ENCODE measurements at regions not wholly inside any gene's neighbourhood (a gene's known extent, or its start where the extent isn't known, plus 50 kb on each side); places are given as distances from the start of the nearest gene placed in this dataset.

GRCh38 chr4:11268149-11268548 lies 160.5 kb downstream of the HS3ST1 start:
- DNase-seq (ENCODE audit: low spot score) = no peak

DNA sequence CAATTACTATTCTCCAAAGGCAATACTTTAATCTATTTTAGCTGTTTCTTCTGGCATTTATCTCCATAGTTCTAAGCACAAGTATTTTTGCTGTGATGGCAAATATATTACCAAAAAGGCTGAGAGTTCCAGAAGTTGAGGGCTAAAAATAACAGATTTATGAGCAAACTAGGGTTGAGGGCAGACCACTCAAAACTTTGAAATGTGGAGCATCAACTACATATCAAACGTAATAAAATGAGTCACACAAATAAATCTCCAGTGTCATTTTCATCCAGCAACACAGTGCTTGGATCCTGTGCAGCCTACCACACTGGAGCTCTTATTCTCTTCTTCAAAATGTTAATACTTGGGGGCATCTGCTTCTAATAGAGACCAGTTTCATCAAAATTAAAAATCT lies 163.9 kb downstream of the HS3ST1 start:
- DNase-seq (ENCODE audit: low spot score) = no peak

GRCh38 chr4:11264346-11264745 lies 164.3 kb downstream of the HS3ST1 start:
- no peak for DNase-seq (ENCODE audit: low spot score)

- peak; percentile 15 for DNase-seq (ENCODE audit: low spot score)
These were observed 165.5 kb downstream of the HS3ST1 start for GRCh38 chr4:11263208-11263607.

GRCh38 chr4:11261066-11261850 lies 167.4 kb downstream of the HS3ST1 start:
- DNase-seq (ENCODE audit: low spot score) = no peak

DNA sequence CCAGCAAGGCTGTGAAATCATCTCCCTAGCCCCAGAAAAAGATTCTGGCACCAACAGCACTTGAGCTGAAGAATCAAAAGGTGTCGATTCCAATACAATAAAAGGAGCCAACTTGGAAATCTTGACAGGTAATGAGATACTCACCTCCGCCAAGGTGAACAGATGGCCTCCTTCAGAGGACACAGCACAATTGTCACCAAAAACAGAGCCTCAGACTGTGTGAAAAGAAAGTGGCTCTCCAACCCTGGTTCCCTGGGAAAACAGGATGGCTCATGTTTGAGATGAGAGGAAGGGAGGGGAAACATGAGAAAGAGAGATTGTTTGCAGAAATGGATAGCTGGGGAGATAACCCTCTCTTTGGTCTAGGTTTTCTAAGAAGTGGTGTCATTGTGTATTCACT lies 168.9 kb downstream of the HS3ST1 start:
- no peak for DNase-seq (ENCODE audit: low spot score)

GRCh38 chr4:11252149-11252548 lies 176.5 kb downstream of the HS3ST1 start:
- DNase-seq (ENCODE audit: low spot score) = no peak

DNA sequence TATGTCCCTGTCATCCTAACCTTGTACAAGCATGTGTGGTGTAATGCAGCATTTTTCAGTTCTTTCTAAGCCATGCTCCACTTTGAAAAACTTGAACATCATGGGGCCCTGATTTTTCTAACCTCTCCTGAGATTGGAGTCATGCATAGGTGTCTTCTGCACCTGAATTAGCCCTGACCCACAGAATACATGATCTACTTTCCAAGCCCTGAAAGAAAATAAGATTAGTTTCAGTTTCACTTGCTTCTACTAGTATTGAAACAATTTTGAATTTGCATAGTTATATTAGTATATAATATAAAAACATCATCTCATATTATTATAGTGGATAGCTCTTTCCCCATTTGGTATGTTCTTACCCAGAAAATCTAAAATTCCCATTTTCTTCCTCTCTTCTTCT lies 178.2 kb downstream of the HS3ST1 start:
- no peak for DNase-seq (ENCODE audit: low spot score)

DNA sequence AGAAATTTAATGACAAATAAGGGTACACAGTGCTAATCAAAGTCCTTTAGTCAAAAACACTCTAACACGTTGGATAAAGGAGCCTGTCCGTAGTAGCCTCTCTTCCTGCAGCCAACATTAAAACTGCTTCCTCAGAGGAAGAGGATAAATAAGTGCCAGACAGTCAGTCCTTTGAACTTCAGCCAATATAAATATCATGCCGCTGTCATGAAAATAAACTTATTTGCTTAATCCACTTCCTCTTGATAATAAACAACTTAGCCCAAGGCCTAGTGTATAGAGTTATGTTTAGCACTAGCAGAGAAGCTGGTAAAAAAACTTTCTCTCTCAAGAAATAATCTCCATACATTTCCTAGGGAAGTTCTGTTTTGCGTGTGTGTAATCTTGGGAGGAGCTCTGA lies 196.7 kb downstream of the HS3ST1 start:
- DNase-seq (ENCODE audit: low spot score) = no peak

DNA sequence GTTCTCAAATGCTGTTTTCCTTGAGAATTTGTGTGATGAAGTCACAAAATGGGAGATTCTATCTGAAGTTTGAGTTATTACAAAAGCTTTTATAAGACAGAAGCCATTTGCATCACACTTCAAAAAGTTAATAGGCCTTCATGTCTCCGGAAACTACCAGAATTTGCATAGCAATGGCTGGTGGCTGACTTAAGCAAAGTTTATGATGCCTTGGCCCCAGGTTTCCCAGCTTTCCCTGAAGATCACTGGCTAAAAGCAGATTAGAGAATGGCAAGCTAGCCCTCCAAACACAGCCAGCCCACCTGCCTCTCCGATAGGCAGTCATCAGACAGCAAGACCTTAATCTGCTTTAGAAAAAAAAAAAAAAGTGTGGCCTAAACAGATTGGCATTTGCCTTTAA lies 197.8 kb downstream of the HS3ST1 start:
- no peak for DNase-seq (ENCODE audit: low spot score)

DNA sequence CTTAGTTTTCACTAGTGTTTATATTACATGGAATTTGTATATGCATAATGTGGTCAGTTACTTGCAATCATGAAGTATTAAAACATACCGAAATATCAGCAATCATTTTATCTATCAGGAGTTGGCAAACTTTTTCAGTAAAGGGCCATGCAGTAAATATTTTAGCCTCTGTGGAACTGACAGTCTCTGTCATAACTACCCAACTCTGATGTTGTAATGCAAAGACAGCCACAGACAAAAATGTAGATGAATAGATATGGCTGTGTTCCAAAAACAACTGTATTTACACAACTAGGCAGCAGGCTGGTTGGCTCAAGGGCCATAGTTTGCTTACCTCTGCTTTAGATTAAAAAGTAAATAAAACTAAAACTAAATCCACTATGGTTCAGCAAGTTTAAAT lies 200.2 kb downstream of the HS3ST1 start:
- no peak for DNase-seq (ENCODE audit: low spot score)

- no peak for DNase-seq (ENCODE audit: low spot score)
These were observed 205.4 kb downstream of the HS3ST1 start for GRCh38 chr4:11223311-11223710.

DNA sequence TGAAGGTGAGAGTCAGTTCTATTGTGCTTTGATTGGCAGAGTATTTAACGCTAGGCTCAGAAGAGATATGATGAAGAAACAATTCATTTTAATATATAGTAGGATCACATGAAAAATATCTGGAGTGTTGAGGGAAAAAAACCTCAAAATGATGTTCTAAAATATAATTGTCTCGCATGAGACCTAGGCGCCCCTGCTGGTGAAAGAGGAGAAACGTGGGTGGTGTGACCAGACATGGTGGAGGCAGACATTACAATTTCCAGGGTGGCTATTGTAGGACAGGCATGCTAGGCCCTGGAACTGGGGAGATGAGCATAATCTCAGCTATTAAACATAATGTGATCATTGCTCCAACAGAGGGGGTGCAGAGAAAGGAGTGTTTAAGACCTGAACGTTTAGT lies 210.0 kb downstream of the HS3ST1 start:
- no peak for DNase-seq (ENCODE audit: low spot score)

GRCh38 chr4:11216520-11216919 lies 212.2 kb downstream of the HS3ST1 start:
- DNase-seq (ENCODE audit: low spot score) = no peak

GRCh38 chr4:11214281-11214680 lies 214.4 kb downstream of the HS3ST1 start:
- DNase-seq (ENCODE audit: low spot score) = no peak

GRCh38 chr4:11209826-11210225 lies 218.9 kb downstream of the HS3ST1 start:
- no peak for DNase-seq (ENCODE audit: low spot score)

GRCh38 chr4:11201256-11201655 lies 227.4 kb downstream of the HS3ST1 start:
- no peak for DNase-seq (ENCODE audit: low spot score)

DNA sequence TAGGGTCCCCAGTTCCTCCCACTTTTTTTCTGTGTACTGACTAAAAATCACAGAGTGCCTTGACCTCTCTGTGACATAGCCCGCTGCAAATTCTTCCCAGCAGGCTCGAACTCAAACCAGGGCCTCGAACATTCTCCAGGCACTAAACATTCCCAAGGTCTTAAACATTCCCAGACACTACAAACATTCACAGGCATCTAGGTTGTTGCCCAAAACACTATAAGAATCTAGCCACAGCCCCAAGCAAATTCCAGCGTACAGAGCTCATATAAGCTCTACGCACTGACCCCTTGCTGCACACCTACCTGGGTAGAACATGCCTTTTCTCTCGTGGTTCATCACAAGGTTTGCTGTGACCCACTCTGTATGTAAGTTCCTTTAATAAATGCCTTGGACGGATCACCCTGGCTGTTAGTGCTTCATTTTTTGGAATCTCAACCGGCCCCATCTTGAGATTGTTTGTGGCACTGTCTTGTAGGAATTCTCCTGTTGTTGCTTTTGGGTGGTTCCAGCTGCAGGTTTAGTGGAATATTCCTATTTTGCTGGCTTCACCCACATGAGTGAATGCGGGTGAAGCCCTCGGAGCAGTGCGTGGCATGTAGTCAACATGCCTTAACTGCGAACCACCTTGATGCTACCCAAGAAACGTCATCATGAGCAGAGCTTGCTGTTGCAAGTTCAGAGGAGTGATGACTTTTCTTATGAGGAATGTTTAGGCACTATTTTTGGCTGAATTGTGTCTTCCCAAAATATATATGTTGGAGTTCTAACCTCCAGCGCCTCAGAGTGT lies 230.0 kb downstream of the HS3ST1 start:
- no peak for DNase-seq (ENCODE audit: low spot score)

DNA sequence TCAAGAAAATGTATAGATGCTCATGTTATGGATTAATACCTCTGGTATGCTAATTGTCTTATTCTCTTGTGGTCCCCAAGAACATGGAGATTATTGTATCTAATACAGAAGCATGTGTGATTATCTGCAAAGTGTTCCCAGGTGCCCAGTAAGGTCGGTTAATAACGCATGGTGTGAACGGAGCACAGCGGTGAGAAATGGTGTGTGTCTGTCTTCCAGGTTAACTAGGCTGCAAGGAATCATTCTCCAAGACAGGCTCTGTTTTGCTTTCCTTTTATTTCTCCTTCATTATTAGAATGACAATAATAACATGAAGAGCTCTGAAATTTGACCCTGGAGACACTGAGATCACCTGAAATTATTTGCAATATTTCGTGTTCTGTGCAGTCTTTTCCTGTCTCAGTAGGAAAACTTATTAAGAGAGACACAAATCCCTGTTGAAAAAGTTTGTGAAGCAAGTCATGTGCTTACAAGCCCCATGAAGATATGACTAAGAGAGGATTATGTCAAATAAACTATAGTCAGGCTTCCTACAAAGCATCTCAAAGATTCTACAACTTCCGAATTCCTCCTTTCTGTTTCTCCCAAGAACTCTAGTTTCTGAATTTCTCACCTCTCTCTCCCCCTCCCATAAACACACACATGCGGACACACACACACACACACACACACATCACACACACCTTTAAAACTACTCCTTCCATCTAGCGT lies 230.9 kb downstream of the HS3ST1 start:
- no peak for DNase-seq (ENCODE audit: low spot score)

DNA sequence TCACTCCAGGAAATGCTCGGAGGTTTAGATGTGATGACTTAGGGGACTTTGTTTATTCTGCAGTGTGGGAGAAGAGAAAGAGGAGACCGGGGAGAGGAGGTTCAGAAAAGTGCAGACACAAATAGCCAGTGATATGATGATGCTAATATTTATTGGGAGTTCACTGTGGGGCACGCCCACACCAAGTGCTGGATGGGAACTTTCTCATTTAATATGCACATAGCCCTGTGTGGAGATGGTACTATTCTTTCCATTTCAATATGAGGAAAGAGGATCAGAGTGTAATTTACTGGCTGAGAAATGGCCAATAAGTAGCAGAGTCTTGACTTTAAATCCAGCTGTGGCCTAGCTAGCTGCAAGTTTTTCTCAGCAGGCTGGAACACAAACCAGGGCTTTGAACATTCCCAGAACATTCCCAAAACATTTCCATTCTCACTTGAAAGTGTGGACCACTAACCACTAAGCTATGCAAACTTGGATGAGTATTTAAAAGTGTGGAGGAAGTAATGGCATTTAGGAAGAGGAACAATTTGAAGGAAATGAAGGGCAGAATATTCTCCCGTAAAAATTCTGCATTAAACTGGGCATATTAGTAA lies 231.7 kb downstream of the HS3ST1 start:
- no peak for DNase-seq (ENCODE audit: low spot score)

- peak; percentile 59 for DNase-seq (ENCODE audit: low spot score)
These were observed 234.3 kb downstream of the HS3ST1 start for GRCh38 chr4:11194431-11194830.

GRCh38 chr4:11189756-11190155 lies 238.9 kb downstream of the HS3ST1 start:
- no peak for DNase-seq (ENCODE audit: low spot score)

DNA sequence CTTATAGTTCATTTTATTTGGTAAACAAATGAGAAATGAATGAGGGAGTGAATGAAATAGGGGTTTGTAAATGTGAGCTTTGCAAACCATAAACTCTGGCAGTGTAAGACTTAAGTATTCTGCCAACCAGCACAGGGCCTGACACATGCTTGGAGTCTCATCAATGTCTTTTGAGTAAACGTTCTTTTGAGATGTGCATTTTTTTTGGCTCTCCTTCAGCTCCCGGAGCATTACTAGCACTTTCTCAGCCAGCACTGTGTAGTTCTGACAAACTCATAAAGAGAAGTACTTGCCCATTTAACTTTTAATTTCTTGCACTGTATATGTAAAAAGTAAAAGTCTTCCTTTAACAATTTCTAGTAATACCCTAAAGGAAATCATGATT lies 245.3 kb downstream of the HS3ST1 start:
- DNase-seq (ENCODE audit: low spot score) = no peak

All from kidney tubule cell (primary cell).